ENCODE measurements at regions not wholly inside any gene's neighbourhood (a gene's known extent, or its start where the extent isn't known, plus 50 kb on each side); places are given as distances from the start of the nearest gene placed in this dataset.

- no peak for TF ChIP-seq CTCF (conservative IDR thresholded peaks at IDR 0.05; ENCODE audit: low read length)
- no peak for TF ChIP-seq EZH2phosphoT487 (IDR thresholded peaks at IDR 0.05; ENCODE audit: borderline replicate concordance)
Measured at GRCh38 chr20:50287512-50287911, 96.9 kb downstream of the CEBPB start.

Data from Loucy (cell line).